ENCODE measurements at regions not wholly inside any gene's neighbourhood (a gene's known extent, or its start where the extent isn't known, plus 50 kb on each side); places are given as distances from the start of the nearest gene placed in this dataset.
A peak's percentile ranks its signal among the peaks of the same experiment; 100 is the strongest.
"Not testable (repeated sequence)": the region's sequence is repeated elsewhere in the genome, so short reads cannot be mapped to it uniquely, and the experiment has no call there.

- DNase-seq: no peak
Observed at GRCh38 chr9:31104249-31104648, 1280.2 kb upstream of the ACO1 start.

GRCh38 chr9:31112491-31112890, 1272.0 kb upstream of the ACO1 start:
- no peak for DNase-seq

- no peak for DNase-seq
Observed at GRCh38 chr9:31114346-31114745, 1270.1 kb upstream of the ACO1 start.

GRCh38 chr9:31119890-31120454, 1264.5 kb upstream of the ACO1 start:
- peak; percentile 5 for DNase-seq

GRCh38 chr9:31124389-31124788, 1260.1 kb upstream of the ACO1 start:
- no peak for DNase-seq

GRCh38 chr9:31135567-31135966, 1248.9 kb upstream of the ACO1 start:
- DNase-seq: no peak

- DNase-seq: no peak
Observed at GRCh38 chr9:31136524-31136923, 1247.9 kb upstream of the ACO1 start.

- DNase-seq: no peak
Observed at GRCh38 chr9:31137176-31138160, 1247.0 kb upstream of the ACO1 start.

- DNase-seq: peak; percentile 18
Observed at GRCh38 chr9:31140316-31140715, 1244.1 kb upstream of the ACO1 start.

GRCh38 chr9:31142456-31142855, 1242.0 kb upstream of the ACO1 start:
- no peak for DNase-seq

- no peak for DNase-seq
Observed at GRCh38 chr9:31144614-31145013, 1239.8 kb upstream of the ACO1 start.

- DNase-seq: no peak
Observed at GRCh38 chr9:31146485-31147166, 1237.8 kb upstream of the ACO1 start.

- DNase-seq: no peak
Observed at GRCh38 chr9:31153250-31153840, 1231.1 kb upstream of the ACO1 start.

GRCh38 chr9:31166516-31166915, 1217.9 kb upstream of the ACO1 start:
- no peak for DNase-seq

- DNase-seq: no peak
Observed at GRCh38 chr9:31168161-31168560, 1216.3 kb upstream of the ACO1 start.

- DNase-seq: no peak
Observed at GRCh38 chr9:31174681-31175080, 1209.8 kb upstream of the ACO1 start.

GRCh38 chr9:31183866-31184265, 1200.6 kb upstream of the ACO1 start:
- DNase-seq: no peak

- no peak for DNase-seq
Observed at GRCh38 chr9:31185831-31186230, 1198.6 kb upstream of the ACO1 start.

- no peak for DNase-seq
Observed at GRCh38 chr9:31188496-31188895, 1195.9 kb upstream of the ACO1 start.

- no peak for DNase-seq
Observed at GRCh38 chr9:31210978-31211570, 1173.4 kb upstream of the ACO1 start.

GRCh38 chr9:31229976-31230375, 1154.5 kb upstream of the ACO1 start:
- DNase-seq: not testable (repeated sequence)

- no peak for DNase-seq
Observed at GRCh38 chr9:31232485-31232884, 1152.0 kb upstream of the ACO1 start.

GRCh38 chr9:31236344-31236743, 1148.1 kb upstream of the ACO1 start:
- DNase-seq: no peak
